Fibroblast of upper back skin (primary cell): ENCODE measurements at regions not wholly inside any gene's neighbourhood (a gene's known extent, or its start where the extent isn't known, plus 50 kb on each side); places are given as distances from the start of the nearest gene placed in this dataset.
A peak's percentile ranks its signal among the peaks of the same experiment; 100 is the strongest.
"Not testable (repeated sequence)": the region's sequence is repeated elsewhere in the genome, so short reads cannot be mapped to it uniquely, and the experiment has no call there.

Experiments used
- DNase-seq: peaks from one replicate; pipeline ENCODE4 v3.0.0-alpha.2; 2013

- DNase-seq, result no peak
These were observed 232.1 kb upstream of the SEL1L start for GRCh38 chr14:81765651-81766275.

GRCh38 chr14:81766321-81766915 lies 232.8 kb upstream of the SEL1L start:
- DNase-seq, result no peak

- DNase-seq, result no peak
These were observed 233.8 kb upstream of the SEL1L start for GRCh38 chr14:81767266-81767995.

GRCh38 chr14:81771651-81772275 lies 238.1 kb upstream of the SEL1L start:
- DNase-seq, result no peak

GRCh38 chr14:81772381-81772780 lies 238.7 kb upstream of the SEL1L start:
- no peak for DNase-seq

GRCh38 chr14:81776531-81776930 lies 242.9 kb upstream of the SEL1L start:
- no peak for DNase-seq

GRCh38 chr14:81781798-81782197 lies 248.1 kb upstream of the SEL1L start:
- not testable (repeated sequence) for DNase-seq

- no peak for DNase-seq
These were observed 250.4 kb upstream of the SEL1L start for GRCh38 chr14:81784084-81784483.

- DNase-seq, result no peak
These were observed 263.7 kb upstream of the SEL1L start for GRCh38 chr14:81797315-81797714.

- peak; percentile 3 for DNase-seq
These were observed 268.3 kb upstream of the SEL1L start for GRCh38 chr14:81801921-81802320.

GRCh38 chr14:81802341-81802740 lies 268.7 kb upstream of the SEL1L start:
- no peak for DNase-seq

- DNase-seq, result no peak
These were observed 272.1 kb upstream of the SEL1L start for GRCh38 chr14:81805785-81806184.

- no peak for DNase-seq
These were observed 278.1 kb upstream of the SEL1L start for GRCh38 chr14:81811705-81812269.

GRCh38 chr14:81818271-81818670 lies 284.6 kb upstream of the SEL1L start:
- no peak for DNase-seq

- DNase-seq, result no peak
These were observed 285.7 kb upstream of the SEL1L start for GRCh38 chr14:81819344-81819743.

GRCh38 chr14:81819910-81820309 lies 286.3 kb upstream of the SEL1L start:
- no peak for DNase-seq

- DNase-seq, result no peak
These were observed 292.4 kb upstream of the SEL1L start for GRCh38 chr14:81826081-81826480.

- no peak for DNase-seq
These were observed 295.8 kb upstream of the SEL1L start for GRCh38 chr14:81829447-81829846.

GRCh38 chr14:81831128-81831820 lies 297.6 kb upstream of the SEL1L start:
- peak; percentile 3 for DNase-seq

- DNase-seq, result no peak
These were observed 300.7 kb upstream of the SEL1L start for GRCh38 chr14:81834308-81834707.

GRCh38 chr14:81837304-81837703 lies 303.7 kb upstream of the SEL1L start:
- no peak for DNase-seq

- DNase-seq, result no peak
These were observed 305.4 kb upstream of the SEL1L start for GRCh38 chr14:81839056-81839455.

- DNase-seq, result no peak
These were observed 307.7 kb upstream of the SEL1L start for GRCh38 chr14:81841346-81841745.
